HG03066 (cell line): ENCODE measurements at regions not wholly inside any gene's neighbourhood (a gene's known extent, or its start where the extent isn't known, plus 50 kb on each side); places are given as distances from the start of the nearest gene placed in this dataset.
A peak's percentile ranks its signal among the peaks of the same experiment; 100 is the strongest.

Experiments used
- ATAC-seq: cut with Tn5 transposase; IDR thresholded peaks from one replicate; pipeline ENCODE4 v1.9.1; 2021; ENCODE audit warnings: low read depth; ENCODE audit not compliant: unreplicated experiment

GRCh38 chr1:81583878-81584277 is 216.9 kb upstream of the ADGRL2 start:
- ATAC-seq, result no peak

DNA sequence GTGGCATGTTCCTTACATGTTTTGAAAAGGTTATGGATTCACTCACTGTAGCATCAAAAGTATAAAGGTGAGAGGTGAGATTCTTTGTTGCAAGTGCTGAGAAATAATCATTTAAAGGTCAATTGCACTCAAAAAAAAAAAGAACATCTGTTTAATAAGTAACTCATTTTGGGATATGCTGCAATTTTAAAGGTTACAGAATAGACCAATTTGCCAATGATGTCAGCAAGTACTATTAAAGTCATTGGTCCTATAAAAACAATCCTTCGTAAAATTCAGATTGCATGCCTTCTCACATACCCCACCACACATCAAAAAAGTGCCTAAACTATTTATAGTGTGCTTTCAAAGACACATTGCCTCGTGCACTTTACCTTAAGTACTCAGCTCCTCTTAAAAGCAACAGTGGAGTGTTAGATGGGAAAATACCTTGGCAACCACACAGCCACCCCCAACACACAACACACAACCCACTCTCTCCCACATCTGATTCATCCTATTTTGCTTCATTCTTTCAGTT is 218.2 kb upstream of the ADGRL2 start:
- no peak for ATAC-seq

GRCh38 chr1:81578867-81579266 is 221.9 kb upstream of the ADGRL2 start:
- no peak for ATAC-seq

GRCh38 chr1:81577004-81577697 is 223.6 kb upstream of the ADGRL2 start:
- no peak for ATAC-seq

GRCh38 chr1:81574408-81574807 is 226.3 kb upstream of the ADGRL2 start:
- ATAC-seq, result no peak

DNA sequence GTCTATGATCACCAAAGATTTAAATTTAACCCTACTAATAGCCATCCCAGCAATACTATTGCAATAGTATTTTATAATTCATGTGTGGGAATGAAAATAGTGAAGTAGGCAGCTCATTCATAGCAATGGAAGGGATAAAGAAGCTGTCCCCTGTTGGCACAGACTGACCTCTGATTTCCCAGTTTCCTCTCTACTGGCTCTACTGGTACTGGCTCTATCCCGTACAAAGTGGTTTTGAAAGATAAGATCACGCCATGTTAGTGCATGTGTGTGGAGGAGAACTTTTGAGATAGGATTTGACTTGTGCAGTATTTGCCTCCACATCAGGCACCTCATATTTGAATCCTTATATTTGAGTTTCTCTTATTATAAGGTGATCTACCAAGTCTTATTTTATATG is 227.3 kb upstream of the ADGRL2 start:
- no peak for ATAC-seq

DNA sequence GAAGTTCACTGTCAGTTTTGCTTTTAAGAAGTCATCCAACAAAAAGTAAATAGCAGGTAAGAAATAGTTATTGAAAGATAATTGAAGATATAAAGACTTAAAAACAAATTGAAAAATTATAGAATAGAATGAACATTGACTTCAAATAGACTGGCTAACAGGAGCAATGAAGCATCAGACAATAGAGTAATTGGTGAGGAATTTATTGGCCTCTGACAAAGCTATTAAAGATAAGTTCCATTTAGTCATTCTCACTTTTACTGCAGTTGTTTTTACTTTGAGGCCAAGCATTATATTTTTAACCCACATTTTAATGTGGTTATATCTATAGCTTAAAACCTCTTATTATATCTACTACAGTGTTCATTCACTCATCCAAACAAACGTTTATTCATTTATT is 228.8 kb upstream of the ADGRL2 start:
- no peak for ATAC-seq

DNA sequence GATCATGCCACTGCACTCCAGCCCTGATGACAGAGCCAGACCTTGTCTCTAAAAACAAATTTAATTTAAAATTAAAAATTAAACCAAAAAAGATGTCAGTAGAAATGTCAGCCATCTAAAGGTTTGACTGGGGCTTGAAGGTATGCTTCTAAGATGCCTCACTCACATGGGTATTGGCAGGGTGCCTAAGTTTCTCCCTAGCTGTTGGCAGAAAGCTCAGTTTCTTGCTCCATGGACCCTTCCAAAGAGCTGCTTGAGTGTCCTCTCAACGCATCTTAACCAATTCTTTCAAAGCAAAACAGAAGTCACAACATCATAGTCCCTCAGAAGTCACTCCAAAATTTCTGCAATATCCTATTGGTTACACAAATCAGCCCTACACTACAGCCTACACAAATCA is 231.0 kb upstream of the ADGRL2 start:
- no peak for ATAC-seq

GRCh38 chr1:81563632-81564031 is 237.1 kb upstream of the ADGRL2 start:
- ATAC-seq, result no peak

DNA sequence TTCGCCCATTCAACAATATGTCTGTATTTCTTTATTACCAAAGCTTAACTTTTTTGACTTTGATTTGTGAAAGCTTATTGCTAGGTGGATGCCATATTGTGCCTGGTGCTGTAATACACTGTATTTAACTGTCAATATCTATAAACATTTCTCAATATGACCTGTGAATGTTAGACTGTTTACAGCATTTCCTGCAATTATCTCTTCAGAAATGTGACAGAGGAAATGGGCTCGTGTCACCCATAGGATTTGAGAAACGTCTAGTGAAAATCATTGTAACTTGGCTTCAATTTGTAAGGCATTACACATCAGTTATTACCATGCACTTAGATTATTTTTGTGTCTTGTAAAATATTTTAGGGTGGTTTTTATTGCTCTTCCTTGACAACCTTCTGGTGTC is 237.8 kb upstream of the ADGRL2 start:
- ATAC-seq, result no peak

GRCh38 chr1:81560629-81561028 is 240.1 kb upstream of the ADGRL2 start:
- no peak for ATAC-seq

DNA sequence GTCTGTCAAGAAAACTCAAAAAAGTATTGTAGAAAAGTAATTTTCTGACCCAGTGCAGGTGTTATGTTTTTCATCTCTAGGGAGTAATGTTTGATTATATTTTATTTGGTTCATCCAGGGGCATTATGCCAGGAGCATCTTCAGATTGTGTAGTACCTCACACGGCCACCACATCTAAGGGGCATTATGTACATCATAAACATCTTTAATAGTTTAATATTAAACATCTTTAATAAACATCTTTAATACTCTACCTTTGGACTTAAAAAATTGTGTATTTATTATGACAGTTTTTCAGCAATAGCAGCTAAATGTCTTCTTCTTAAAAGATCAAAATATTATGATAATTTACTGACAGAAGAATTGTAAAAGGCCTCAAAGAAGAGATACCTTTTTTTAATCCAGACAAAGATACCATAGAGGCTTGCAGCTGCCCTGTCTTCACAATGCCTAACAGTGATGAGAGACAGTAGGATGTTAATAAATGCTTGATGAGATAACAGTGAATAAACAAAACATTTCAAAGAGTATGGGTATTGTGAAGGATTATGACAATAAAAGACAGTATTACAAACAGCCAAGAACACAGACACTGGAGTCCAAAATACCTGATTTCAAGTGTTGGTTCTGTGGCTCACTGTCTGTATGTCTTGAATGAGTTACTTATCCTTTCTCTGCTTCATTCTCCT is 240.9 kb upstream of the ADGRL2 start:
- ATAC-seq, result no peak

- ATAC-seq, result no peak
Observed at GRCh38 chr1:81558291-81559076, 242.2 kb upstream of the ADGRL2 start.

DNA sequence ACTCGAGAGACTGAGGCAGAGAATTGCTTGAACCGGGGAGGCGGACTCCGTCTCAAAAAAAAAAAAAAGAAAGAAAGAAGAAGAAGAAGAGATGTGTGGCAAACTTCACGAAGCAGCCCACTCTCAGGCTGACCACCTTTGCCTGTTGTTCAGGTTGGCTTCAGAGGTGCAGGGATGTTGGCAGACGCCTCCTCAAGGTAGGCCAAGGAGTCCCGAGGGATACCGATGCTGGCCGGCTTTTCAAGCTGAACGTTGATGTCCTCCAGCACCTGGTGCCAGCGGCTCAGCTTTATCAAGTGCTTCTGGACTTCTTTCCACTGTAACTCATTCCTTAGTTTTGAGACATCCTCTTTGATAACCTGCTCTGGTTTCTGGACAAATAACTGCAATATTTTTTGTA is 243.8 kb upstream of the ADGRL2 start:
- no peak for ATAC-seq

- no peak for ATAC-seq
Observed at GRCh38 chr1:81554534-81554933, 246.2 kb upstream of the ADGRL2 start.

- ATAC-seq, result no peak
Observed at GRCh38 chr1:81554108-81554507, 246.6 kb upstream of the ADGRL2 start.

- ATAC-seq, result no peak
Observed at GRCh38 chr1:81553503-81553902, 247.2 kb upstream of the ADGRL2 start.

- no peak for ATAC-seq
Observed at GRCh38 chr1:81551946-81552345, 248.8 kb upstream of the ADGRL2 start.

DNA sequence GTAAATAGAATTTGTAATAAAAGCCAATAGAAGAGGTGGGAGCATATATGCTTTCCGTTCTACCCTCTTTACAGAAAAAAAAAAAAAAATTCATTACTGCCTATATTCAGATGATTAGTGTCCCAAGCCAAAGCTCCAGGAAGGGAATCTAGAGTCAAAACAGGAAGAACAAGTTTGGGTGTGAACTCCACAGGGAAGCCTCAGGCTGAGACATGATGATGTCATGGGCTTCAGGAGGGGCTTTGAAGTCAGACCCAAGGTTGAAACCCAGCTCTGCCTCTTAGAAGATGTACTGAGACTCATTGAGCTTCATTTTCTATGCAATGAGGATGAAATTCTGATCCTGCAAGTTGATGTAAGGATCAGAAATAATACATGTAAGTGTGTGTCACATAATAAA is 250.0 kb upstream of the ADGRL2 start:
- no peak for ATAC-seq

GRCh38 chr1:81549588-81550127 is 251.1 kb upstream of the ADGRL2 start:
- peak; percentile 45 for ATAC-seq

DNA sequence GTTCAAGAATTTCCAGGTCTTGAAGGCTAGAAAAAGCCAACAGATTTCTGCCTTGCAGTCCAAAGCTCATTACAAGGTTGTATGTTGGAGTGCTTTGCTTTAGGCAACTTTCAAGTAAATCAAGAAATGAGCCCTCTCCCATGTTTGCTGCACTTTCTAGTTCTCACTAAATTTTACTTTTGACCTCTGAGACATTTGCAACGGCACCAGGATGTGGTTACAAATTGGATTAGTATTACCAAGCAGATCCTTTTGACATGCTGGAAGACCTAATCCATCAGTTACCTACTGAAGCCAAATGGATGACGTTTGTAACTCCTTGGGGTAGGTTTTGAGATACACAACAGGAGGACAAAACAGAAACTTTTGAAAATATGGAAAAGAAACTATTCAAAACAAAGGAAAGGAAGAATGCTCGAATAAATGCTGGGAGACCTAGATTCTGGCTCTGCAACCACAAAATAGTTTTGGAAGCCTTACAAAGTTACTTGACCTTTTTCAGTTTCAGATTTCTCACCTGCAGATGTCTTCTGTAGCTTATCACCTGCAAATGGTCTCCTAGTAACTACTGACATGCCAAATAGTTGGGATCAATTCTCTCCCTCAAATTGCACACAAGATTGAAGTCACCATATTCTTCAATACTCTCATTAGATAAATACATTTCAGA is 251.7 kb upstream of the ADGRL2 start:
- ATAC-seq, result peak; percentile 52
